ENCODE measurements at regions not wholly inside any gene's neighbourhood (a gene's known extent, or its start where the extent isn't known, plus 50 kb on each side); places are given as distances from the start of the nearest gene placed in this dataset.
"Not testable (repeated sequence)": the region's sequence is repeated elsewhere in the genome, so short reads cannot be mapped to it uniquely, and the experiment has no call there.

DNA sequence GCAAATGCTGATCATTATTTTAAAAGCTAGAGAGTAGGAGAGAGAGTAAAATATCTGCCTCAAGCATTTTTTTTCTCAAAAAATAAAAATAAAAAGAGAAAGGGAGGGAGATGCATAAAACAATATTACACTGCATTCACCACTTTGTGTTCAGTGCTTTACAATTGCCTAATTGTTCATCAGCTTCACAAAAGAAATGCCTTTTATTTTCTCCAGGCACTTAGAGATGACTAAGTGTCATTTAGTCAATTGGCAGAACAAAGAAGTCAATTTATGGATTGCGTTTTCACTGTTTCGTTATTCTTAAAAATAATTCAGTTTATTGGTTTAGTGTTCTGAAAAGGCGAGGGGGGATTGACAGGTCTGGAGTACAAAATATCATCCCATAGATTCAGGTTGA is 232.5 kb upstream of the CCNH start:
- DNase-seq (ENCODE audit: low read depth in 2 of 2): no peak

DNA sequence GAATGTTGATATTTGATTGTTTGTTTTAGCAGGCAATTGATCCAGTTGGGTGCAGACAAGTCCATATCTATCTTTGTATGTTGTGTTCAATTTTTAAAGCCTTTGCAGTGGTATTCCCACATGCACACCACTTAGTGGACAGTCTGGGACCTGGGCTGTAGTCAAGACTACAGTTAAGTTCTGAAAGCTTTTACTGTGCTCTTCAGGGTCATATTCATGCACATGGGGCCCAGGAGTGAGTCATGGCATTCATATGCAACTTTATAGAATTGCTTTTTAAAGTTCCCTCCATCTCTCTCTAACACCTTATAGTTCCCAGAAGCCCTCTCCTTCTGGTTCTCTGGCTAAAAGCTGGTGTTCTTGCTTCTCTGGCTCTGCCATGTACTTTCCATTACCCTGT is 228.2 kb upstream of the CCNH start:
- no peak for DNase-seq (ENCODE audit: low read depth in 2 of 2)

DNA sequence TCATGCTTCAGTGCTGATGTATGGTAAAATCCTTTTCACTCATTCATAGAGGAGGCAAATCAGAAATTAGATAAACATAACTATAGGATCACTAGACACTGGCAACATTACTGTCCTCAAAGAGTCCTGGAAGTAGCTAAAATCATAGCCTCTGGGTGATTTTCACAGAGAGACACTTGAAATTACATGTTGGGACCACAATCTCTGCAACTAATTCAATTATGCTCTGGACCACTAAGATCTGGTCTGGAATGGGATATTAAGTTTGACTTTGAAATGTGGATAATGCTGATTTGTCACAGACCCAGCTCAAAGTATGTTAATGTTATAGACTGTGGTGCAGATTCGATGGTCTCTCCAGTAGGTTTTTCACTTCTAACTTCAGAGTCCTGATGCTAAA is 214.6 kb upstream of the CCNH start:
- no peak for DNase-seq (ENCODE audit: low read depth in 2 of 2)

DNA sequence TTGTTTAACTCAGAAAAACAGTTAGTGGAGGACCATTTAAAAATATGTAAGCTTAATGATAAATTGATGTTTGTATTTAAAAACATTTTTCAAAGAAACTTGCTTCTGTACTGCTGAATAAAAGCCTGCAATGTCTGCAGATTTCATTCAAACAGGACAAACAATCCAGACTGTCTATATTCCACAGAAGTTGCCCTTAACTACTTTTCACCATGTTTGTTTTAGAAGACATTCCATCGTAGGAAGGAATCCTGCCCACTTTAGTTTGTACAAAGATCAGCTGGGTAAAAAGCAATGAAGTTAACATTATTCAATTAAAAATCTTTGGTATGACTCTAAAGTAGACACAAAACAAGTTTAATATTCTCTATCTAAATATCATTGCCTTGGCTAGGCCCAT is 195.7 kb upstream of the CCNH start:
- DNase-seq (ENCODE audit: low read depth in 2 of 2): no peak

DNA sequence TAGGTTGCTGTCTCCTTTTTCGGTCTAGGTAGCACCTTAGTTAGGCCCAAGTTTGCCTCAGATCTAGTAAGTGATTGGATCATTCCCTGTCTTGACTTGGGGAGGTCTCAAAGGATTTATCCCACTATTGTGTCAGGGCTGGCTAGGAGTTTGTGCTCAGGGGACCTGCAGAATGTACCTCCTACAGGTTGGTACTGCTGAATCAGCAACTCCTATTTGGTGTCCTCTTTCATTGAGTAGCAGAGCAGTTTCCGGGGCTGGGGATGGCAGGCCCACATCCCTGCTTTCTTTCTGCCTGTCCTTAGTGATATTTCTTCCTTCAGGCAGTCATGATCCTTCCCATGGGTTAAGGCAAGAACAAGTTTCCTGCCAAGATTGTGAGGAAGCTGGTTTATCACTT is 192.9 kb upstream of the CCNH start:
- DNase-seq (ENCODE audit: low read depth in 2 of 2): no peak

DNA sequence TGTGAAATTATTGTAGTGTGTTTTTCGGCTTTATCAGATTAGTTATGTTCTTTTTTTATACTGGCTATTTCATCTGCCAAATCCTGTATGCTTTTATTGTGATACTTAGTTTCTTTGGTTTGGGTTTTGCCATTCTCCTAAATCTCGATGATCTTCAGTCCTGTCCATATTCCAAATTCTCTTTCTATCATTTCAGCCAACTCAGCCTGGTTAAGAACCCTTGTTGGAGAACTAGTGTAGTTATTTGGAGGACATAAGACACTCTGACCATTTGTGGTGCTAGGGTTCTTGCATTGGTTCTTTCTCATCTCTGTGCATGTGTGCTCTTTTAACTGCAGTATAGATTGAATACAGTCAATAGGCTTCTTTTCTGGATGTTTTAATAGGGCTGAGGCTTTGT is 187.0 kb upstream of the CCNH start:
- no peak for DNase-seq (ENCODE audit: low read depth in 2 of 2)

DNA sequence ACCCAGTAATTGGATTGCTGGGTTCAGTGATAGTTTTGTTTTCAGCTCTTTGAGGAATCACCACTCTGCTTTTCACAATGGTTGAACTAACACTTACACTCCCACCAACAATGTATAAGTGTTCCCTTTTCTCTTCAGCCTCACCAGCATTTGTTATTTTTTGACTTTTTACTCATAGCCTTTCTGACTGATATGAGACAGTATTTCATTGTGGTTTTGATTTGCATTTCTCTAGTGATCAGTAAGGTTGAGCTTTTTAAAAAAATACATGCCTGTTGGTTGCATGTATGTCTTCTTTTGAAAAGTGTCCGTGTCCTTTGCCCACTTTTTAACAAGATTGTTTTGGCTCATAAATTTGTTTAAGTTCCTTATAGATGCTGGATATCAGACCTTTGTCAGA is 185.7 kb upstream of the CCNH start:
- DNase-seq (ENCODE audit: low read depth in 2 of 2): no peak

DNA sequence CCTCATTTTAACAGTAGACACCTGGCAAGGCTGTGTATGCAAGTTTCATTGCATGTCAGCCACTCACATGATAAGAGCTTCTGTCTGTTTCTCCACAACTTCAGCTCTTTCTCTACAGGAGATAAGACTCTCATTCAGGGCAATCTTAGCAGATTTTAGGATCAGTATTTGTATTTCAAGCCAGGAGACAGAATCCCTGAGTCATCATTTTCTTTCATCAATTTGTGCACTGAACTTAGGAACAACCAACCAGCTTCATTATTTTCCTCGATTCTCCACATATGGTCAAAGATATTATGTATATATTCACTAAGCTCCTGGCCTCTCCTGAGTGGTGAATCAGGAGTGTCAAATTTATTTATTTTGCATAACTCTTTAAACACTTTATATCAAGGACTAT is 181.8 kb upstream of the CCNH start:
- no peak for DNase-seq (ENCODE audit: low read depth in 2 of 2)

DNA sequence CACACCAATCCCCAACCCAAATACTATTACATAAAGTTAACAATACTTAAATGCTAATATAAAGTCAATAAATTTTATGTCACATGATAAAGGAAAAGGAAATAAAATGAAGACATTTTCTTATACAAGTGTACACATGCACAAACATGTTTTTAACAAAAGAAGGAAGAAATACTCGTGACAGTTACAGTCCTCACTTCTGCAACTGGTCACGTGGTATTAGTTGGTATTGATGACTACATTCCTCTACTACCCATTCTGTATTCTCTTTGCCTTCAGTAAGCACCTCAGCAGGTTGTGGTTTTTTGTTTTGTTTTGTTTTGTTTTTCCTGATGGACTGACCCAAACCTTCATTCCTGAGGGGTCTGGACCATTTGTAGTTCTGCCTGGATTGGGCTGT is 176.9 kb upstream of the CCNH start:
- no peak for DNase-seq (ENCODE audit: low read depth in 2 of 2)

DNA sequence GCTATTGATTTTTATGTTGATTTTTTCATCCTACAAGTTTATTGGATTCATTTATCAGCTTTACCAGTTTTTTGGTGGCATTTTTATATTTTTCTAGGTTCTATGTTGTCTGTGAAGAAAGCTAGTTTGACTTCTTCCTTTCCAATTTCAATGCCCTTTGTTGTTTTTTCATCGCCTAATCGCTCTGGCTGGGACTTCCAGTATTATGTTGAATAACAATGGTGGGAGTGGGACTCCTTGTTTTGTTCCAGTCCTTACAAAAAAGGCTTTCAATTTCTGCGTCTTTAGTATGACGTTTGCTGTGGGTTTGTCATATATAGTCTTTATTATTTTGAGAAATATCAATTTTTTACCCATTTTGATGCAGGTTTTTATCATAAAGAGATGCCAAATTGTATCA is 175.6 kb upstream of the CCNH start:
- no peak for DNase-seq (ENCODE audit: low read depth in 2 of 2)

DNA sequence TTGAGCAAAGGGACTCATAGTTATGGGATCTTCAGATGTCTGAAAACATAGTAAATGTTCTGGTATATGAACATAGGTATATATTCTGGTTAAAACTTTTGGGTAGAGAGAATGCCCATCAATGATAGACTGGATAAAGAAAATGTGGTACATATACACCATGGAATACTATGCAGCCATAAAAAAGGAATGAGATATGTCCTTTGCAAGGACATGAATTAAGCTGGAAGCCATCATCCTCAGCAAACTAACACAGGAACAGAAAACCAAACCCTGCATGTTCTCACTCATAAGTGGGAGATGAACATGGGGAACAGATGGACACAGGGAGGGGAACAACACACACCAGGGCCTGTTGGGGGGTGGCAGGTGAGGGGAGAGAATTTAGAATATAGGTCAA is 171.0 kb upstream of the CCNH start:
- DNase-seq (ENCODE audit: low read depth in 2 of 2): not testable (repeated sequence)

DNA sequence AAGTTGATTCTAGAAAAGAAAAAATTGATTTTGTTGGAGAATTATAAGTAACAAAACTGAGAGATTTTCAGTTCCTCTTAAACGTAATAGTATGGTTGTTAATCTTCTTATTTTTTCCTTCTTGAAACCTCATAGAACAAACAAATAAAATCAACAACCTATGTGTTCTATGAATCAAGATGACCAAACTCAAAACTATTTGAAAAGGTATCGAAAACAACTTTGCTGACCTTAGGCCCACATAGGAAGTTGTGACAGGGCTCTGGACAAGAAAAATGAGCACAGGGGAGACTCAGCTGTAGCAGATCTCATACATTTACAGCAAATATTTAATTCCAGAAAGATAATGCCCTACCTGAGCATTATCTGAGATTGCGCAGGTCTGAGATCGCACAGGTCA is 169.4 kb upstream of the CCNH start:
- no peak for DNase-seq (ENCODE audit: low read depth in 2 of 2)

DNA sequence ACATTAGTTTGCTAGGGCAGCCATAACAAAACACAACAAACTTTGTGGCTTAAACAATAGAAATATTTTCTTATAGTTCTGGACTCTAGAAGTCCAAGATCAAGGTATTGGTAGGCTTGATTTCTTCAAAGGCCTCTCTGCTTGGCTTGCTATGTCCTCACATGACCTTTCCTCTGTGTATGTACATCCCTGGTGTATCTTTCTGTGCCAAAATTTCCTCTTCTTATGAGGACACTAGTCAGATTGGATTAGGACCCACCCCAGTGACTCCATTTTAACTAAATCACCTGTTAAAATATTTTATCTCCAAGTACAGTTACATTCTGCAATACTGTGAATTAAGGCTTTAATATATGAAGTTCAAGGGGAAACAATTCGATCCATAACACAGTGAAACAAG is 168.9 kb upstream of the CCNH start:
- no peak for DNase-seq (ENCODE audit: low read depth in 2 of 2)

DNA sequence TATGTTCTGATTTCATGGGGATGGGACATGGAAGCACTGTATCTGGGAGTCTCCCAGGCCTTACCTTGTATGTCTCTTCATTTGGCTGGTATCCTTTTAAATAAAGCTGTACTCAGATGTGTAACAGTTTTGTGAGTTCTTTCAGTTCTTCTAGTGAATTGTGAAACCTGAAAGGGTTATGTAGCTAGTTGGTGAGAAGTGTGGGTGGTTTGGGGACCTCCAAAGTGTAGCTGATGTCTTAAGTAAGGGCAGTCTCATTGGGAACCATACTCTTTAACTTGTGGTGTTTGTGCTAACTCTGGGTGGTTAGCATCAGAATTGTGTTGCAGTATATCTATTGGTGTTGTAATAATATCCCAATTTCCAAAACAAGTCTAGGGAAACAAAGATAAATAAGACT is 166.9 kb upstream of the CCNH start:
- no peak for DNase-seq (ENCODE audit: low read depth in 2 of 2)

DNA sequence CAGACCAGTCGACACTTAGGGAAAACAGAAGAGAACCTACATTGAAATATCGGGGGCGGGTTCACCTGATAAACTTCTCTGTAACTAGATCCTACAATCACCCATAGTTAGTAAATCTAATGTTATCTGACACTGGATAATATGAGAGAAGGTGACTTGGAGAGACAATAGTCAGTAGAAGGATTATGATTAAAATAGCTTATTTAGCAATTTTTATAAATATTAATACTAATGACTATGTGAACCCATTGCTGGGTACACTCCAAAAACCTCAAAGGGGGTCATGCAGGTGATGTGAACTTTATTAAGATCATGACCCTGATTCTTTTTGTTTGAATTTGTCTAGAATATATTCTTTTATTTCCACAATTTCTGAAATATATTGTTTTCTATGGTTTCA is 164.1 kb upstream of the CCNH start:
- no peak for DNase-seq (ENCODE audit: low read depth in 2 of 2)

DNA sequence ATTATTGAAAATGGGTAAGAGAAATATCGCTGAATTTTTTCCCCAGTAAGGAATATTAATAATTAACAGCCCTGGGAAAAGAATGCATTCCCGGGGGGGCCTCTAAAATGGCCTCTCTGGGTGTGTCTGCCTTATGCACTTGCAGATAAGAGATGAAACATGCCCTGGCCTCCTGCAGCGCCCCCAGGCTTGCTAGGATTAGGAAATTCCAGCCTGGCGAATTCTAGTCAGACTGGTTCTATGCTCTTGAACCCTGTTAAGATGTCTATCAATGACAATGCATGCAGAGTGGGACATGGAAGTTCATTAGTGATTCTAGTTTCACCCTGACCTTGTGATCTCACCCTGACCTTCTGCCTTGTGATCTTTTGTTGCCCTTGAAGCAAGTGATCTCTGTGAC is 163.6 kb upstream of the CCNH start:
- not testable (repeated sequence) for DNase-seq (ENCODE audit: low read depth in 2 of 2)

DNA sequence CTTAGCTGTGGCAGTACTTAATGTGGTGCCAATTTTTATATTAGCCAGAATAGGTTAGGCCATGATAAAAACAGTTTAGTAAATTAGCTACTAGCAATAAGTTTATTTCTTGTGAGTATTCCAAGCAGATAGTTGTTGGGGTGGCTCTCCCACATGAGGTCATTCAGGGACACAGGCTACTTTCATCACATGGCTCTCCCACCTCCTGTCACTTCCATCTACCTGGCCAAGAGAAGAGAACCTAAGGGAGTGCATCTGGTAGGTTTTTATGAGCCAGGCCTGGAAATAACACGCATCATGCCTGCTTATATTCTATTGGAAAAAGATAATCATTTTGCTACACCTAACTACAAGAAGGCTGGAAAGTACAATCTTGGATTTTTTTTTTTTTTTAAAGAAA is 161.4 kb upstream of the CCNH start:
- no peak for DNase-seq (ENCODE audit: low read depth in 2 of 2)

DNA sequence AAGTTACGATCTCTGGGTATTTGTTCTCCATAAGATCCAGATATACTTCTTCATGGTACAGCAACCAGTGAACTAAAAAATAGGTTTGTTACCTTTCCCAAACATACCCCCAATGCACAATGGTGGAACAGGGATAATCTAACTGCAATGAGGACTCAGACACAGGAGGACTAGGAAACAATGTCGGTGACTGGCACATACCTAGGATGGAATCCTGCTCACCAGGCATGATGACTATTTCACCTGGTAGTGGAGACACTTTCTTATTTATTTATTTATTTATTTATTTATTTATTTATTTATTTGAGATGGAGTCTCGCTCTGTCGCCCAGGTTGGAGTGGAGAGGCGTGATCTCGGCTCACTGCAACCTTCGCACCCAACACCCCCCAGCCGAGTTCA is 159.9 kb upstream of the CCNH start:
- DNase-seq (ENCODE audit: low read depth in 2 of 2): no peak

DNA sequence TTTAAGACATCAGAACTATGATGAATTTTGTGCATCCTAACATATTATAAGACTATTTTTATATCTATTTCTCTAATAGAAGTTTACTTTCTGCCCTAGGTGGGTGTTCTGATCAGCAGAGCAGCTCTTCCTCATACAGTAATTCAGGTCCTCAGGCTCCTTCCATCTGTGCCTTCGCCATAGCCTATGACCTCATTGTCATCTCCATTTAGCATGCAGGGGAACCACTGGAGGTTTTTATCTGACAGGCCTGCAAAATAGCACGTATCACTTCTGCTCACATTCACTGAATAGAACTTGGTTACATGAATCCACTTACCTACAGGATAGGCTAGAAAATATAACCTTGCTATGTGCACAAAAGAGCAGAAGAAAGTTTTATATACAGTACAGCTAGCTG is 159.4 kb upstream of the CCNH start:
- no peak for DNase-seq (ENCODE audit: low read depth in 2 of 2)

DNA sequence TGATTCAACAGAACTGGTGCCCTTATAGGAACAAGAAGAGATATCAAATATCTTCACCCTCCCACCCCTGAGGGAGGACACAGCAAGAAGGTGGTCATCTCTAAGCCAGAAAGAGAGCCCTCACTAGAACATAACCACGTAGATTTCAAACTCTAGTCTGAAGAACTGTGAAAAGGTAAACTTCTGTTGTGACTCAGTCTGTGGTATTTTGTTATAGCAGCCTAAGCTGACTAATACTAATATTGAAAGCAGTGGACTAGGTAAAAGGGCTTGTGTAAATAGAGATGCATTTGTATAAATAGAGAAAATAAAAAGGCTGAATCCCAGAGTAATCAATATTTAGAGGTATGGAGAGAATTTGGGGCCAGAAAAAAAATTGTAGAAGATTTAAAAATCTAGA is 157.6 kb upstream of the CCNH start:
- no peak for DNase-seq (ENCODE audit: low read depth in 2 of 2)

DNA sequence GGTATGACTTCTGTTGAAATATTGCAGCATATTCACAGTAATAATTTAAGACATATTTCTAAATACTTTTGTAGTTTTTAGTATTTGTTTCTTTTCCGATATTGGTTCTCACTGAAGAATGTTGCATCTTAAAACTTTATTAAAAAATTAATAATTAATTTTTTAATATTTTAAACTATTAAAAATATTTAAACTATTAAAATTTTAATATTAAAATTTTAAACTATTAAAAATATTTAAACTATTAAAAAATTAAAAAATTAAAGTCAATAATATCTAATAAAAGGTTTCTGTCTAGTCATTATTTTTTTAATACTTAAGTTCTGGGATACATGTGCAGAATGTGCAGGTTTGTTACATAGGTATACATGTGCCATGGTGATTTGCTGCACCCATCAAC is 149.3 kb upstream of the CCNH start:
- DNase-seq (ENCODE audit: low read depth in 2 of 2): no peak

DNA sequence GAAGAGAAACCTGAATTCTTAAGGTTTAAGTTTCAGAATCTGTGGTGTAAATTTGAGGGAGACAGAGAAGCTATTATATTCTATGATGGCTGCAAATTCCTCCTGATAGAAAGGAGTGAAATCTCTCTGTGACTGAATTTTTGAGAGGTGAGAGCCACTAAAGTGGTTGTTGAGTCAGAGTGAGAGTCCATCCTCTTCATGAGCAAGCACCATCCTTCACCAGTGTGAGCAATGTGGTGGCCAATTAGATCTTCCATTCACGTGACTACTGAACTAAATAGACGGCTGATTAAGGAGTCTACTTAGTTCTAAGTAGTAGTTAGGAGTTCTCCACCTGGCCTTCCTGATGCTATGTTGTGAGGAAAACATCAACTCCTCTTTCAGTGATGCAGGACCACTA is 147.8 kb upstream of the CCNH start:
- DNase-seq (ENCODE audit: low read depth in 2 of 2): no peak

DNA sequence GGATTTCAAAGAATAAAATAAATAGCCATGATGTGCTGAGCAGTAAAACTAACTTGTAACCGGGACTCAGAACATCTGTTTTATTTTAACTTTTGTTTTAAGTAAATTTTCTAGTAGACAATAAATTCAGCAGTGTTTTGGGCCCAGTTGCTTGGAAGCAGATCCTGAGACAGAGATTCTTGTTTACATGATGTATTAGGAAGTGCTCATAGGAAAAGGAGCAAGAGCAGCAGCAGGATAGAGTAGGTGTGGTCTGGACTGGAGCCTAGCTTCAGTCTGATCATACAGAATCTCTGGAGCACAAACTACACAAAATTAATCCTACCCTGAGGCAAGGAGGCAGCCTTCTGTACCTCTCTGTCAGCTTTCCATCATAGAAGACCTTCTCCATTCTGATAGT is 139.2 kb upstream of the CCNH start:
- DNase-seq (ENCODE audit: low read depth in 2 of 2): no peak

DNA sequence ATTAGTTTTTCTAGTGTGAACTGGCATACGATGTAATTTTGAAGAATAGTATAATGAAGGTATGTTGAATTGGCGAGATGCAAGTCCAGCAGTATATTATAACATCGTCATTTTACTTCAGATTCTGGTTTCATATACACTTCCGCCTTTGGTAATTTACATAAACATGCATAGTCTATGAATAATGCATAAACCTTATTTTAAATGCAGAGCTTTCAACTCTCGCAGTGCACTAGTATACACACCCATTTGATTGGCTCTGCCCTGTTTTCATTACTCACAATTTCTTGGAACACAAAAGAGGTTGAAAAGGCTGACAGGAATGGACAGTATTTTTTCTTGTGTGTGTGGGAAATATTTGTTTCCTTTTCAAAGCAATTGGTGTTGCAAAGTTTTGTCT is 128.9 kb upstream of the CCNH start:
- DNase-seq (ENCODE audit: low read depth in 2 of 2): no peak

DNA sequence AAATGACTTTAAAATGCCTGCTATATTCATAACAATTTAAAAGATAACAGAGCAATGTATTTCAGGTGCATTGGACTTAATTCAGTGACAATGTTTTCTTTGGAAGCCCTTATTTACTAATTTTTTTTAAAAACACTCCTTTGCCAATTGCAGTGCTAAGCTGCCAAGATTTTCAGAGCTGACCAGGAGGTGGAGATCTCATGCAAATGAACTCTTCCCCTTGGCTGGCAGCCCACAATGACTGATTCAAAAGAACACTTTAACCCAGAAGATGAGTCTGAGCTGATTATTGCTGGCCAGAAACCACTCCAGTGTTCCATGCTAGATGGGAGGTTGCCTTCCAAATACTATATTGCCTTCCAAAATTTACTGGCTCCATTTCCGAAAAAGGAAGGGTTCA is 128.3 kb upstream of the CCNH start:
- no peak for DNase-seq (ENCODE audit: low read depth in 2 of 2)

Data from activated CD4-positive, alpha-beta T cell treated with anti-CD3 and anti-CD28 coated beads for 24 hours (primary cell).